HG02852 (cell line): ENCODE measurements at regions not wholly inside any gene's neighbourhood (a gene's known extent, or its start where the extent isn't known, plus 50 kb on each side); places are given as distances from the start of the nearest gene placed in this dataset.

Experiments used
- ATAC-seq: cut with Tn5 transposase; IDR thresholded peaks from one replicate; pipeline ENCODE4 v1.9.1; 2021; ENCODE audit warnings: mild to moderate bottlenecking, moderate library complexity; ENCODE audit not compliant: unreplicated experiment

GRCh38 chr4:45985038-45985437 is 138.8 kb downstream of the GABRG1 start:
- ATAC-seq: no peak

GRCh38 chr4:45971108-45971507 is 152.7 kb downstream of the GABRG1 start:
- ATAC-seq: no peak

- ATAC-seq: no peak
Measured at GRCh38 chr4:45957353-45957752, 166.5 kb downstream of the GABRG1 start.

- no peak for ATAC-seq
Measured at GRCh38 chr4:45954276-45954675, 169.6 kb downstream of the GABRG1 start.

- ATAC-seq: no peak
Measured at GRCh38 chr4:45951153-45951552, 172.7 kb downstream of the GABRG1 start.

- no peak for ATAC-seq
Measured at GRCh38 chr4:45946699-45947098, 177.2 kb downstream of the GABRG1 start.

- ATAC-seq: no peak
Measured at GRCh38 chr4:45944000-45944399, 179.9 kb downstream of the GABRG1 start.

GRCh38 chr4:45939056-45939455 is 184.8 kb downstream of the GABRG1 start:
- ATAC-seq: no peak

- ATAC-seq: no peak
Measured at GRCh38 chr4:45931154-45931553, 192.7 kb downstream of the GABRG1 start.

- no peak for ATAC-seq
Measured at GRCh38 chr4:45927641-45928040, 196.2 kb downstream of the GABRG1 start.

- no peak for ATAC-seq
Measured at GRCh38 chr4:45925809-45926208, 198.0 kb downstream of the GABRG1 start.

GRCh38 chr4:45920861-45921260 is 203.0 kb downstream of the GABRG1 start:
- no peak for ATAC-seq

- no peak for ATAC-seq
Measured at GRCh38 chr4:45910511-45910910, 213.3 kb downstream of the GABRG1 start.

- ATAC-seq: no peak
Measured at GRCh38 chr4:45897946-45898585, 225.8 kb downstream of the GABRG1 start.

- ATAC-seq: no peak
Measured at GRCh38 chr4:45883421-45883820, 240.4 kb downstream of the GABRG1 start.

GRCh38 chr4:45876235-45876890 is 247.5 kb downstream of the GABRG1 start:
- no peak for ATAC-seq

- ATAC-seq: no peak
Measured at GRCh38 chr4:45869184-45869583, 254.7 kb downstream of the GABRG1 start.

GRCh38 chr4:45865781-45866180 is 258.1 kb downstream of the GABRG1 start:
- ATAC-seq: no peak

GRCh38 chr4:45855857-45856256 is 268.0 kb downstream of the GABRG1 start:
- ATAC-seq: no peak

GRCh38 chr4:45846016-45846415 is 277.8 kb downstream of the GABRG1 start:
- no peak for ATAC-seq

GRCh38 chr4:45841791-45842190 is 282.1 kb downstream of the GABRG1 start:
- no peak for ATAC-seq

- no peak for ATAC-seq
Measured at GRCh38 chr4:45831692-45832091, 292.2 kb downstream of the GABRG1 start.

GRCh38 chr4:45803994-45804393 is 319.9 kb downstream of the GABRG1 start:
- no peak for ATAC-seq
